ENCODE measurements at regions not wholly inside any gene's neighbourhood (a gene's known extent, or its start where the extent isn't known, plus 50 kb on each side); places are given as distances from the start of the nearest gene placed in this dataset.

DNA sequence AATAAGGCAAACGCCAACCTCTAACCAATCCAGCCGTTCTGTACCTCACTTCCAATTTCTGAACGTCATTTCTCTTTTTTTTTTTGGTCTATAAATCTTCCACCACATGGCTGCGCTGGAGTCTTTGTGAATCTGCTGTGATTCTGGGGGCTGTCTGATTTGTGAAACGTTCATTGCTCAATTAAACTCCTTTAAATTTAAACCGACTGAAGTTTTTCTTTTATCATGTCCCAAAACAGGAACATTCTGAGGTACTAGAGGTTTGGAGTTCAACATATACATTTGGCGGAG lies 65.5 kb upstream of the BACH1 start:
- Histone ChIP-seq H3K4me2 (ENCODE audit: low read length) (no peak overlapping the region), H3K27ac (ENCODE audit: low read depth, low read length) (no peak overlapping the region), H3K9me2 (ENCODE audit: insufficient read depth) (no peaks in the 10 kb centered on the region), H3K36me3 (ENCODE audit: control insufficient read depth in 1 of 2, insufficient read depth in 2 of 2, low read length in 2 of 2) (no peaks in the 10 kb centered on the region), H2AFZ (ENCODE audit: low read depth, low read length, poor library complexity, severe bottlenecking) (no peak overlapping the region), H3K27me3 (ENCODE audit: insufficient read depth, low read length) (no peaks in the 10 kb centered on the region), H3K4me1 (ENCODE audit: control insufficient read depth in 1 of 2, insufficient read depth in 2 of 2, low read length in 2 of 2) (peaks cover 0 to 15% of the 10 kb centered on the region in 2 experiments; a peak in 2 of 4 replicates), H3K79me2 (ENCODE audit: insufficient read depth, low read length) (no peaks in the 10 kb centered on the region), H3K9ac (ENCODE audit: low read length) (no peak overlapping the region), H3K9me3 (ENCODE audit: control insufficient read depth in 1 of 2, insufficient read depth in 1 of 2, low read depth in 1 of 2, low read length in 2 of 2) (no peaks in the 10 kb centered on the region), H3K4me3 (replicated peaks in 1 of 2; ENCODE audit: low read depth in 1 of 2, low read length in 2 of 2) (no peak overlapping the region), H4K20me1 (ENCODE audit: insufficient read depth) (no peaks in the 10 kb centered on the region)
- CTCF ChIA-PET = interaction anchor here (1.1 kb wide), 1 partner anchor 139 kb away, joined by 4 read pairs; no protein-coding TSS in a partner anchor
- POLR2A ChIA-PET = no interaction called here
- TF ChIP-seq POLR2AphosphoS5 (IDR thresholded peaks at IDR 0.05; ENCODE audit: low read depth, low read length) (no peak), CBX3 (IDR thresholded peaks at IDR 0.05; ENCODE audit: low read depth) (no peak), ZNF274 (IDR thresholded peaks at IDR 0.05; ENCODE audit: low read depth, low read length) (no peak), FOSL1 (IDR thresholded peaks at IDR 0.05; ENCODE audit: low read depth) (no peak)
- TF ChIP-seq, protein P1, sequence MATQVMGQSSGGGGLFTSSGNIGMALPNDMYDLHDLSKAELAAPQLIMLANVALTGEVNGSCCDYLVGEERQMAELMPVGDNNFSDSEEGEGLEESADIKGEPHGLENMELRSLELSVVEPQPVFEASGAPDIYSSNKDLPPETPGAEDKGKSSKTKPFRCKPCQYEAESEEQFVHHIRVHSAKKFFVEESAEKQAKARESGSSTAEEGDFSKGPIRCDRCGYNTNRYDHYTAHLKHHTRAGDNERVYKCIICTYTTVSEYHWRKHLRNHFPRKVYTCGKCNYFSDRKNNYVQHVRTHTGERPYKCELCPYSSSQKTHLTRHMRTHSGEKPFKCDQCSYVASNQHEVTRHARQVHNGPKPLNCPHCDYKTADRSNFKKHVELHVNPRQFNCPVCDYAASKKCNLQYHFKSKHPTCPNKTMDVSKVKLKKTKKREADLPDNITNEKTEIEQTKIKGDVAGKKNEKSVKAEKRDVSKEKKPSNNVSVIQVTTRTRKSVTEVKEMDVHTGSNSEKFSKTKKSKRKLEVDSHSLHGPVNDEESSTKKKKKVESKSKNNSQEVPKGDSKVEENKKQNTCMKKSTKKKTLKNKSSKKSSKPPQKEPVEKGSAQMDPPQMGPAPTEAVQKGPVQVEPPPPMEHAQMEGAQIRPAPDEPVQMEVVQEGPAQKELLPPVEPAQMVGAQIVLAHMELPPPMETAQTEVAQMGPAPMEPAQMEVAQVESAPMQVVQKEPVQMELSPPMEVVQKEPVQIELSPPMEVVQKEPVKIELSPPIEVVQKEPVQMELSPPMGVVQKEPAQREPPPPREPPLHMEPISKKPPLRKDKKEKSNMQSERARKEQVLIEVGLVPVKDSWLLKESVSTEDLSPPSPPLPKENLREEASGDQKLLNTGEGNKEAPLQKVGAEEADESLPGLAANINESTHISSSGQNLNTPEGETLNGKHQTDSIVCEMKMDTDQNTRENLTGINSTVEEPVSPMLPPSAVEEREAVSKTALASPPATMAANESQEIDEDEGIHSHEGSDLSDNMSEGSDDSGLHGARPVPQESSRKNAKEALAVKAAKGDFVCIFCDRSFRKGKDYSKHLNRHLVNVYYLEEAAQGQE (IDR thresholded peaks at IDR 0.05; ENCODE audit: low read depth) = no peak
- TF ChIP-seq, protein P2, sequence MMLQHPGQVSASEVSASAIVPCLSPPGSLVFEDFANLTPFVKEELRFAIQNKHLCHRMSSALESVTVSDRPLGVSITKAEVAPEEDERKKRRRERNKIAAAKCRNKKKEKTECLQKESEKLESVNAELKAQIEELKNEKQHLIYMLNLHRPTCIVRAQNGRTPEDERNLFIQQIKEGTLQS (IDR thresholded peaks at IDR 0.05) = no peak
- TF ChIP-seq, protein P3, sequence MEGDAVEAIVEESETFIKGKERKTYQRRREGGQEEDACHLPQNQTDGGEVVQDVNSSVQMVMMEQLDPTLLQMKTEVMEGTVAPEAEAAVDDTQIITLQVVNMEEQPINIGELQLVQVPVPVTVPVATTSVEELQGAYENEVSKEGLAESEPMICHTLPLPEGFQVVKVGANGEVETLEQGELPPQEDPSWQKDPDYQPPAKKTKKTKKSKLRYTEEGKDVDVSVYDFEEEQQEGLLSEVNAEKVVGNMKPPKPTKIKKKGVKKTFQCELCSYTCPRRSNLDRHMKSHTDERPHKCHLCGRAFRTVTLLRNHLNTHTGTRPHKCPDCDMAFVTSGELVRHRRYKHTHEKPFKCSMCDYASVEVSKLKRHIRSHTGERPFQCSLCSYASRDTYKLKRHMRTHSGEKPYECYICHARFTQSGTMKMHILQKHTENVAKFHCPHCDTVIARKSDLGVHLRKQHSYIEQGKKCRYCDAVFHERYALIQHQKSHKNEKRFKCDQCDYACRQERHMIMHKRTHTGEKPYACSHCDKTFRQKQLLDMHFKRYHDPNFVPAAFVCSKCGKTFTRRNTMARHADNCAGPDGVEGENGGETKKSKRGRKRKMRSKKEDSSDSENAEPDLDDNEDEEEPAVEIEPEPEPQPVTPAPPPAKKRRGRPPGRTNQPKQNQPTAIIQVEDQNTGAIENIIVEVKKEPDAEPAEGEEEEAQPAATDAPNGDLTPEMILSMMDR (IDR thresholded peaks at IDR 0.05 in 2 of 3, conservative IDR thresholded peaks at IDR 0.05 in 1 of 3; ENCODE audit: borderline replicate concordance in 1 of 3, insufficient read depth in 1 of 3, low read depth in 2 of 3, low read length in 2 of 3) = no peak
- RAD21 ChIA-PET (ENCODE audit: low non-redundant PET in 1 of 2, low total read pairs in 2 of 2, uncharacterized antibody in 2 of 2, unreplicated experiment in 2 of 2) = no interaction called here
- DNase-seq (ENCODE audit: low read depth, low spot score) = no peak
- BruUV-seq (replicated peaks) = no TSS peak
- intact Hi-C loops (cut with micrococcal nuclease) = no loop called here
- ATAC-seq = no peak

Measured in HCT116 (cell line).